Tongue (tissue), 1 donor: ENCODE measurements at regions not wholly inside any gene's neighbourhood (a gene's known extent, or its start where the extent isn't known, plus 50 kb on each side); places are given as distances from the start of the nearest gene placed in this dataset.

Experiments
- DNase-seq: peaks from one replicate; pipeline ENCODE4 v3.0.0-alpha.2; 2015

GRCh38 chr1:38718031-38718430 is 141.5 kb downstream of the RRAGC start:
- no peak for DNase-seq

GRCh38 chr1:38716229-38716628 is 143.3 kb downstream of the RRAGC start:
- DNase-seq, result no peak

GRCh38 chr1:38715415-38715814 is 144.2 kb downstream of the RRAGC start:
- no peak for DNase-seq

- no peak for DNase-seq
Observed at GRCh38 chr1:38712046-38712445, 147.5 kb downstream of the RRAGC start.

- DNase-seq, result no peak
Observed at GRCh38 chr1:38708701-38709258, 150.8 kb downstream of the RRAGC start.

- DNase-seq, result no peak
Observed at GRCh38 chr1:38701088-38701487, 158.5 kb downstream of the RRAGC start.

- DNase-seq, result no peak
Observed at GRCh38 chr1:38700077-38700470, 159.5 kb downstream of the RRAGC start.

- DNase-seq, result no peak
Observed at GRCh38 chr1:38699330-38700076, 160.1 kb downstream of the RRAGC start.

- no peak for DNase-seq
Observed at GRCh38 chr1:38697387-38697786, 162.2 kb downstream of the RRAGC start.

- DNase-seq, result no peak
Observed at GRCh38 chr1:38696371-38696770, 163.2 kb downstream of the RRAGC start.

- no peak for DNase-seq
Observed at GRCh38 chr1:38693759-38694158, 165.8 kb downstream of the RRAGC start.

- peak; percentile 44 for DNase-seq
Observed at GRCh38 chr1:38693031-38693430, 166.5 kb downstream of the RRAGC start.

GRCh38 chr1:38690790-38691449 is 168.7 kb downstream of the RRAGC start:
- no peak for DNase-seq

- DNase-seq, result no peak
Observed at GRCh38 chr1:38686927-38687255, 172.7 kb downstream of the RRAGC start.

- no peak for DNase-seq
Observed at GRCh38 chr1:38686167-38686926, 173.2 kb downstream of the RRAGC start.

- DNase-seq, result no peak
Observed at GRCh38 chr1:38685388-38685787, 174.2 kb downstream of the RRAGC start.

- peak; percentile 7 for DNase-seq
Observed at GRCh38 chr1:38680801-38681510, 178.6 kb downstream of the RRAGC start.

GRCh38 chr1:38677756-38678155 is 181.8 kb downstream of the RRAGC start:
- no peak for DNase-seq

GRCh38 chr1:38677311-38677710 is 182.3 kb downstream of the RRAGC start:
- no peak for DNase-seq

- DNase-seq, result no peak
Observed at GRCh38 chr1:38672692-38673091, 186.9 kb downstream of the RRAGC start.

GRCh38 chr1:38671221-38671620 is 188.4 kb downstream of the RRAGC start:
- peak; percentile 12 for DNase-seq

- DNase-seq, result no peak
Observed at GRCh38 chr1:38670544-38671122, 188.9 kb downstream of the RRAGC start.
